ENCODE measurements at regions not wholly inside any gene's neighbourhood (a gene's known extent, or its start where the extent isn't known, plus 50 kb on each side); places are given as distances from the start of the nearest gene placed in this dataset.

DNA sequence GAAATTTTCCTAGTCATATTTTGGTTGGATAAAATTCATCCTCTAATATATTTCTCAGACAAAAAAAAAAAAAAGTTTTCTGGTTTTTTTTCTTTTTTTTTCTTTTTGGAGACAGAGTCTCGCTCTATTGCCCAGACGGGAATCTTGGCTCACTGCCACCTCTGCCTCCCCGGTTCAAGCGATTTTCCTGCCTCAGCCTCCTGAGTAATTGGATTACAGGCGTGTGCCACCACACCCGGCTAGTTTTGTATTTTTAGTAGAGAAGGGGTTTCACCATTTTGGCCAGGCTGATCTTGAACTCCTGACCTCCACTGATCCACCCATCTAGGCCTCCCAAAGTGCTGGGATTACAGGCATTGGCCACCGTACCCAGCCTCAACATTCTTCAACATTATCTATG lies 432.7 kb upstream of the PABPC4L start:
- TF ChIP-seq EP300 (IDR thresholded peaks at IDR 0.05) (no peak), POLR2AphosphoS5 (IDR thresholded peaks at IDR 0.05) (no peak)
- TF ChIP-seq, protein P1, sequence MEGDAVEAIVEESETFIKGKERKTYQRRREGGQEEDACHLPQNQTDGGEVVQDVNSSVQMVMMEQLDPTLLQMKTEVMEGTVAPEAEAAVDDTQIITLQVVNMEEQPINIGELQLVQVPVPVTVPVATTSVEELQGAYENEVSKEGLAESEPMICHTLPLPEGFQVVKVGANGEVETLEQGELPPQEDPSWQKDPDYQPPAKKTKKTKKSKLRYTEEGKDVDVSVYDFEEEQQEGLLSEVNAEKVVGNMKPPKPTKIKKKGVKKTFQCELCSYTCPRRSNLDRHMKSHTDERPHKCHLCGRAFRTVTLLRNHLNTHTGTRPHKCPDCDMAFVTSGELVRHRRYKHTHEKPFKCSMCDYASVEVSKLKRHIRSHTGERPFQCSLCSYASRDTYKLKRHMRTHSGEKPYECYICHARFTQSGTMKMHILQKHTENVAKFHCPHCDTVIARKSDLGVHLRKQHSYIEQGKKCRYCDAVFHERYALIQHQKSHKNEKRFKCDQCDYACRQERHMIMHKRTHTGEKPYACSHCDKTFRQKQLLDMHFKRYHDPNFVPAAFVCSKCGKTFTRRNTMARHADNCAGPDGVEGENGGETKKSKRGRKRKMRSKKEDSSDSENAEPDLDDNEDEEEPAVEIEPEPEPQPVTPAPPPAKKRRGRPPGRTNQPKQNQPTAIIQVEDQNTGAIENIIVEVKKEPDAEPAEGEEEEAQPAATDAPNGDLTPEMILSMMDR (IDR thresholded peaks at IDR 0.05): no peak

Measured in upper lobe of left lung (tissue), 4 donors.